H9 (cell line): ENCODE measurements at regions not wholly inside any gene's neighbourhood (a gene's known extent, or its start where the extent isn't known, plus 50 kb on each side); places are given as distances from the start of the nearest gene placed in this dataset.

ENCODE experiments used
- DNase-seq: peaks from one replicate; pipeline ENCODE4 v3.0.0-alpha.2; 2017
- H2AFZ ChIP-seq: one replicate; pipeline ENCODE4 v1.6.1; 2013; ENCODE audit warnings: mild to moderate bottlenecking, low read length, control low read depth, moderate library complexity
- H2AK5ac ChIP-seq: 2 replicates; pipeline ENCODE4 v1.6.1; 2013; ENCODE audit warnings: low read length, control low read depth, mixed read lengths; ENCODE audit not compliant: insufficient read length
- H2BK120ac ChIP-seq: one replicate; pipeline ENCODE4 v1.6.1; 2013; ENCODE audit warnings: low read depth, mild to moderate bottlenecking, low read length, control low read depth, inconsistent platforms; ENCODE audit not compliant: poor library complexity, severe bottlenecking
- H2BK12ac ChIP-seq: 2 replicates; pipeline ENCODE4 v1.6.1; 2013; ENCODE audit warnings: low read length, control low read depth, mixed read lengths, low read depth; ENCODE audit not compliant: insufficient read length
- H2BK15ac ChIP-seq: 2 replicates; pipeline ENCODE4 v1.6.1; 2013; ENCODE audit warnings: low read depth, low read length, control low read depth
- H2BK20ac ChIP-seq: one replicate; pipeline ENCODE4 v1.6.1; 2013; ENCODE audit warnings: low read depth, mild to moderate bottlenecking, low read length, control low read depth, inconsistent platforms; ENCODE audit not compliant: poor library complexity, severe bottlenecking
- H2BK5ac ChIP-seq: 2 replicates; pipeline ENCODE4 v1.6.1; 2013; ENCODE audit warnings: low read length, control low read depth, mixed read lengths; ENCODE audit not compliant: insufficient read length
- H3K14ac ChIP-seq: 2 replicates; pipeline ENCODE4 v1.6.1; 2013; ENCODE audit warnings: low read length, control low read depth; ENCODE audit not compliant: insufficient read depth
- H3K18ac ChIP-seq: 2 replicates; pipeline ENCODE4 v1.6.1; 2013; ENCODE audit warnings: low read depth, mild to moderate bottlenecking, mixed read lengths, low read length, control low read depth; ENCODE audit not compliant: insufficient read length
- H3K23ac ChIP-seq: 2 replicates; pipeline ENCODE4 v1.6.1; 2013; ENCODE audit warnings: low read length, control low read depth, mixed read lengths, low read depth; ENCODE audit not compliant: insufficient read length
- H3K23me2 ChIP-seq: 2 replicates; pipeline ENCODE4 v1.6.1; 2013; ENCODE audit warnings: low read depth, mild to moderate bottlenecking, mixed read lengths, low read length, control low read depth; ENCODE audit not compliant: insufficient read length, poor library complexity, severe bottlenecking
- H3K27ac ChIP-seq: 2 replicates; pipeline ENCODE4 v1.5.1; 2013; ENCODE audit warnings: low read length, control low read depth, mixed read lengths, low read depth; ENCODE audit not compliant: insufficient read length
- H3K27me3 ChIP-seq: 2 replicates; pipeline ENCODE4 v1.6.1; 2013; ENCODE audit warnings: low read length, control low read depth, inconsistent platforms; ENCODE audit not compliant: insufficient read depth
- H3K4ac ChIP-seq: 2 replicates; pipeline ENCODE4 v1.6.1; 2013; ENCODE audit warnings: low read depth, mild to moderate bottlenecking, control low read depth, inconsistent platforms, low read length, moderate library complexity
- H3K4me1 ChIP-seq: 2 replicates; pipeline ENCODE4 v1.6.1; 2013; ENCODE audit warnings: low read length, control low read depth, inconsistent platforms; ENCODE audit not compliant: insufficient read depth
- H3K4me2 ChIP-seq: 2 replicates; pipeline ENCODE4 v1.6.1; 2013; ENCODE audit warnings: low read length, control low read depth, mixed read lengths; ENCODE audit not compliant: insufficient read length, insufficient read depth
- H3K56ac ChIP-seq: 2 replicates; pipeline ENCODE4 v1.6.1; 2013; ENCODE audit warnings: low read depth, mild to moderate bottlenecking, mixed read lengths, low read length, control low read depth; ENCODE audit not compliant: insufficient read length
- H3K79me1 ChIP-seq: 2 replicates; pipeline ENCODE4 v1.6.1; 2013; ENCODE audit warnings: low read depth, mild to moderate bottlenecking, moderate library complexity, low read length, control low read depth, inconsistent platforms; ENCODE audit not compliant: insufficient read depth, poor library complexity, severe bottlenecking
- H3K79me2 ChIP-seq: 2 replicates; pipeline ENCODE4 v1.6.1; 2013; ENCODE audit warnings: low read length, control low read depth, inconsistent platforms; ENCODE audit not compliant: insufficient read depth
- H3K9ac ChIP-seq: 2 replicates; pipeline ENCODE4 v1.6.1; 2013; ENCODE audit warnings: low read length, control low read depth, mixed read lengths; ENCODE audit not compliant: insufficient read length; ENCODE audit errors: extremely low read depth
- H3K9me3 ChIP-seq: one replicate; pipeline ENCODE4 v1.6.1; 2013; ENCODE audit warnings: low read depth, low read length, inconsistent platforms; ENCODE audit not compliant: control insufficient read depth
- H3T11ph ChIP-seq: one replicate; pipeline ENCODE4 v1.6.1; 2013; ENCODE audit warnings: mild to moderate bottlenecking, low read length, control low read depth, inconsistent platforms
- H4K20me1 ChIP-seq: one replicate; pipeline ENCODE4 v1.6.1; 2013; ENCODE audit not compliant: control insufficient read depth, insufficient read length, insufficient read depth
- H4K5ac ChIP-seq: 2 replicates; pipeline ENCODE4 v1.6.1; 2013; ENCODE audit warnings: low read depth, mild to moderate bottlenecking, mixed read lengths, low read length, control low read depth; ENCODE audit not compliant: insufficient read length
- H4K8ac ChIP-seq: replicated peaks from 2 replicates; pipeline ENCODE4 v1.6.1; 2013; ENCODE audit warnings: low read length, control low read depth, mixed read lengths, low read depth; ENCODE audit not compliant: insufficient read length
- H4K91ac ChIP-seq: 2 replicates; pipeline ENCODE4 v1.6.1; 2013; ENCODE audit warnings: low read depth, mild to moderate bottlenecking, moderate library complexity, mixed read lengths, low read length, control low read depth; ENCODE audit not compliant: insufficient read length
- H3K27ac Mint-ChIP-seq, 3 experiments: 2 replicates in 2 of 3; 3 replicates in 1 of 3; pipeline ENCODE4 v1.8.0; 2020 to 2021; ENCODE audit warnings: mixed read lengths in 3 of 3, mild to moderate bottlenecking in 1 of 3, moderate library complexity in 1 of 3
- H3K27me3 Mint-ChIP-seq: 2 replicates; pipeline ENCODE4 v1.8.0; 2021; ENCODE audit warnings: low read depth, mild to moderate bottlenecking, moderate library complexity, mixed read lengths
- H3K36me3 Mint-ChIP-seq, 3 experiments: 2 replicates in 2 of 3; 3 replicates in 1 of 3; pipeline ENCODE4 v1.8.0; 2020 to 2021; ENCODE audit warnings: low read depth in 3 of 3, mixed read lengths in 3 of 3; ENCODE audit not compliant: insufficient read depth in 1 of 3
- H3K4me1 Mint-ChIP-seq, 2 experiments: 2 replicates each; pipeline ENCODE4 v1.8.0; 2020; ENCODE audit warnings: mixed read lengths in 2 of 2
- H3K4me3 Mint-ChIP-seq, 2 experiments: 2 replicates in 1 of 2; 3 replicates in 1 of 2; pipeline ENCODE4 v1.8.0; 2020 to 2021; ENCODE audit warnings: mild to moderate bottlenecking in 2 of 2, mixed read lengths in 2 of 2, moderate library complexity in 1 of 2
- H3K9me3 Mint-ChIP-seq, 2 experiments: 2 replicates in 1 of 2; 3 replicates in 1 of 2; pipeline ENCODE4 v1.8.0; 2020; ENCODE audit warnings: mild to moderate bottlenecking in 2 of 2, mixed read lengths in 2 of 2, moderate library complexity in 1 of 2
- CTCF ChIP-seq: fragments of 200-600 bp; sonication (generic); conservative IDR thresholded peaks from 3 replicates; pipeline ENCODE4 v1.8.0; 2021; ENCODE audit warnings: antibody characterized with exemption, mild to moderate bottlenecking
- WGBS: extraction: QIAGEN DNeasy Blood & Tissue Kit; methylation state at CpG from one replicate; pipeline ENCODE4 v1.1.7; 2013; ENCODE audit warnings: missing lambda C conversion rate, low lambda C conversion rate, mixed read lengths; ENCODE audit not compliant: insufficient read length; ENCODE audit errors: extremely low coverage; 5-methylcytosine and 5-hydroxymethylcytosine counted together

- Histone ChIP-seq H2BK5ac (no peak overlapping the region), H4K91ac (no peak overlapping the region), H2AK5ac (no peak overlapping the region), H3K4me2 (no peak overlapping the region), H3K79me2 (no peaks in the 10 kb centered on the region), H3K4ac (no peak overlapping the region), H2AFZ (no peak overlapping the region), H4K8ac (no peak overlapping the region), H2BK15ac (no peak overlapping the region), H3K79me1 (no peaks in the 10 kb centered on the region), H3K4me1 (no peaks in the 10 kb centered on the region), H2BK12ac (no peak overlapping the region), H3K27me3 (no peaks in the 10 kb centered on the region), H4K5ac (no peak overlapping the region), H3K9me3 (no peaks in the 10 kb centered on the region), H3K23ac (no peak overlapping the region), H3K14ac (no peak overlapping the region), H3K18ac (no peak overlapping the region), H3K9ac (no peak overlapping the region), H2BK20ac (no peak overlapping the region), H3K23me2 (no peaks in the 10 kb centered on the region), H3K56ac (no peak overlapping the region), H2BK120ac (no peak overlapping the region), H4K20me1 (no peaks in the 10 kb centered on the region), H3K27ac (no peak overlapping the region), H3T11ph (no peak overlapping the region)
- Mint-ChIP-seq H3K4me3 (no peak overlapping the region), H3K27me3 (no peaks in the 10 kb centered on the region), H3K4me1 (peaks cover 4 to 5% of the 10 kb centered on the region in 2 experiments), H3K27ac (no peak overlapping the region), H3K9me3 (no peaks in the 10 kb centered on the region; a peak in 1 of 5 replicates), H3K36me3 (no peaks in the 10 kb centered on the region; a peak in 1 of 7 replicates)
- DNase-seq, result no peak
- no peak for TF ChIP-seq CTCF
- no CpG with 5 or more reads among the region's 4 CpGs for WGBS
These were observed 153.8 kb upstream of the IRAK1BP1 start for GRCh38 chr6:78713564-78713963.
